ENCODE measurements at regions not wholly inside any gene's neighbourhood (a gene's known extent, or its start where the extent isn't known, plus 50 kb on each side); places are given as distances from the start of the nearest gene placed in this dataset.

DNA sequence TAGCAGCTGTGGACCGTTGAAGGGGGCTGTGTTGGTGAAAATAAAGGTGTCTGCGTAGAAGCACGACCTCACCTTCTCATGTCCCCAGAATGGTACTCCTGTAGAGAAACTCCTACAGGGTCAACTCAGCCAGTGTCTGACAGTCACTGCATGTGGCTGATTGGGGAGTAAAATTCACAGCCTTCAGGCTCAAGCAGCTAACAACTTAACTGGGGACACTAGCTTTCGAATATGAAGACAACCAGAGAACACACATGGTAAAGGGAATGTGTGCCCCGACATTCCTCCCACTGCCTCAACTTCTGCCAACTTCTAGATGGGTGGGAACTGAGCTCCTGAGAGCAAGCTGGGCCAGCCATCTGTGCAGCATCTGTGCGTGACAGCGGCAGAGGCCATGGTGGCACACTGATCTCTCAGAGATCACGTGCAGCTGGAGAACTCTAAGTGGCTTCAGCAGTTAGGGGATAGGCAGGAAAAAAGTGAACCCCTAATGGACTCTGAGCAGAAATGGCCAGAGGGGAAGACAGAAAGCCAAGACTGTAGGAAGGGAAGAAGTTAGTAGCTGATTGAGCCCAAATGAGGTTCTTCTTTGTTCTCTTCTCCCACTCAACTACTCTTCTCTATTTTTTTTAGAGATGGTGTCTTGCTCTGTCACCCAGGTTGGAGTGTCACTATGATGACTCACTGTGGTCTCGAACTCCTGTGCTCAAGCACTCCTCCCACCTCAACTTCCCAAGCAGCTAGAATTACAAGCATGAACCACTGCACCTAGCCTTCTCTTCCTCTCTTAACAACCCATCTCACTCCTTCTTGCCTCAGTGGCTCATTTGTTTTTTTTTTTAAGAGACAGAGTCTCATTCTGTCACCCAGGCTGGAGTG is 280.8 kb downstream of the ZEB1 start:
- Histone ChIP-seq H3K79me2 (ENCODE audit: control insufficient read depth, insufficient read depth, low read length) (no peaks in the 10 kb centered on the region), H3K9ac (ENCODE audit: control insufficient read depth, extremely low read depth, insufficient read depth, low read length) (no peak overlapping the region), H3K27ac (ENCODE audit: control insufficient read depth, insufficient read depth, low read length) (no peak overlapping the region), H3K27me3 (ENCODE audit: control insufficient read depth, extremely low read depth, insufficient read depth, low read length) (peaks cover 3% of the 10 kb centered on the region), H3K4me1 (ENCODE audit: control insufficient read depth, extremely low read depth, insufficient read depth, low read length) (peaks cover 10% of the 10 kb centered on the region), H4K20me1 (ENCODE audit: control insufficient read depth, extremely low read depth, insufficient read depth, low read length) (peaks cover 3% of the 10 kb centered on the region), H3K9me1 (ENCODE audit: control insufficient read depth, extremely low read depth, insufficient read depth, low read length) (peaks cover 3% of the 10 kb centered on the region), H3K4me2 (ENCODE audit: control insufficient read depth, extremely low read depth, insufficient read depth, low read depth, low read length) (no peak overlapping the region), H2AFZ (ENCODE audit: control insufficient read depth, low read length) (no peak overlapping the region), H3K36me3 (ENCODE audit: control insufficient read depth in 2 of 2, extremely low read depth in 1 of 2, insufficient read depth in 2 of 2, low read length in 2 of 2) (no peaks in the 10 kb centered on the region), H3K9me3 (ENCODE audit: control insufficient read depth, low read depth, low read length) (no peaks in the 10 kb centered on the region), H3K4me3 (ENCODE audit: control insufficient read depth in 2 of 3, extremely low read depth in 1 of 3, insufficient read depth in 2 of 3, low read depth in 1 of 3, low read length in 3 of 3) (no peak overlapping the region)
- dilution Hi-C loops (cut with MboI; ENCODE audit: extremely low pct_ligation_motif_present, low sequenced_read_pairs), result no loop called here
- DNase-seq (ENCODE audit: low read depth, low spot score) (no peak), FAIRE-seq (no peak)
- TF ChIP-seq EZH2 (IDR thresholded peaks at IDR 0.05; ENCODE audit: low read length), result no peak
- TF ChIP-seq, protein P1, sequence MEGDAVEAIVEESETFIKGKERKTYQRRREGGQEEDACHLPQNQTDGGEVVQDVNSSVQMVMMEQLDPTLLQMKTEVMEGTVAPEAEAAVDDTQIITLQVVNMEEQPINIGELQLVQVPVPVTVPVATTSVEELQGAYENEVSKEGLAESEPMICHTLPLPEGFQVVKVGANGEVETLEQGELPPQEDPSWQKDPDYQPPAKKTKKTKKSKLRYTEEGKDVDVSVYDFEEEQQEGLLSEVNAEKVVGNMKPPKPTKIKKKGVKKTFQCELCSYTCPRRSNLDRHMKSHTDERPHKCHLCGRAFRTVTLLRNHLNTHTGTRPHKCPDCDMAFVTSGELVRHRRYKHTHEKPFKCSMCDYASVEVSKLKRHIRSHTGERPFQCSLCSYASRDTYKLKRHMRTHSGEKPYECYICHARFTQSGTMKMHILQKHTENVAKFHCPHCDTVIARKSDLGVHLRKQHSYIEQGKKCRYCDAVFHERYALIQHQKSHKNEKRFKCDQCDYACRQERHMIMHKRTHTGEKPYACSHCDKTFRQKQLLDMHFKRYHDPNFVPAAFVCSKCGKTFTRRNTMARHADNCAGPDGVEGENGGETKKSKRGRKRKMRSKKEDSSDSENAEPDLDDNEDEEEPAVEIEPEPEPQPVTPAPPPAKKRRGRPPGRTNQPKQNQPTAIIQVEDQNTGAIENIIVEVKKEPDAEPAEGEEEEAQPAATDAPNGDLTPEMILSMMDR (optimal IDR thresholded peaks at IDR 0.05 in 1 of 3, IDR thresholded peaks at IDR 0.05 in 1 of 3, conservative IDR thresholded peaks at IDR 0.05 in 1 of 3; ENCODE audit: extremely low read depth in 1 of 3, insufficient read depth in 2 of 3, low read length in 3 of 3), result no peak

DNA sequence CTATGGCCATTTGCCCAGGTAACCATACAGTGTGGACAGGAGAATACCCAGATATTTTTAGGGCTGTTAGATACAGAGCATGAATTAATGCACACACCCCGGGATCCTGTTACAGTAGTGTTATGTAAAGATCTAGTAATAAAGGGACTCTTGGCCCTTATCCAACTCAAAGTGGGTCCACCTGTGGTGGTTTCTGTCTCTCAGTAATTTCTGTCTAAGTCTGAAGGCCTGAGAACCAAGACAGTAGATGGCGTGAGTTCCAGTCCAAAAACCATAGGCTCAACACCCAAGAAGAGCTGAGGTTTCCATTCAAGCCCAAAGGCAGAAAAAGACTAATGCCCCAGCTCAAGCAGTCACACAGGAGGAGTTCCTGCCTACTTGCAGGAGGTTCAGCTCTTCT is 277.7 kb downstream of the ZEB1 start:
- no peak overlapping the region for H2AFZ ChIP-seq (ENCODE audit: control insufficient read depth, low read length)
- H3K79me2 ChIP-seq (ENCODE audit: control insufficient read depth, insufficient read depth, low read length), result no peaks in the 10 kb centered on the region
- TF ChIP-seq, protein P1 (optimal IDR thresholded peaks at IDR 0.05 in 1 of 3, IDR thresholded peaks at IDR 0.05 in 1 of 3, conservative IDR thresholded peaks at IDR 0.05 in 1 of 3; ENCODE audit: extremely low read depth in 1 of 3, insufficient read depth in 2 of 3, low read length in 3 of 3), result no peak
- TF ChIP-seq EZH2 (IDR thresholded peaks at IDR 0.05; ENCODE audit: low read length), result no peak
- no peak for DNase-seq (ENCODE audit: low read depth, low spot score)
- no peak overlapping the region for H3K27ac ChIP-seq (ENCODE audit: control insufficient read depth, insufficient read depth, low read length)
- H4K20me1 ChIP-seq (ENCODE audit: control insufficient read depth, extremely low read depth, insufficient read depth, low read length), result peaks cover 3% of the 10 kb centered on the region
- dilution Hi-C loops (cut with MboI; ENCODE audit: extremely low pct_ligation_motif_present, low sequenced_read_pairs), result no loop called here
- H3K9me3 ChIP-seq (ENCODE audit: control insufficient read depth, low read depth, low read length), result no peaks in the 10 kb centered on the region
- no peak overlapping the region for H3K4me2 ChIP-seq (ENCODE audit: control insufficient read depth, extremely low read depth, insufficient read depth, low read depth, low read length)
- no peak for FAIRE-seq
- no peak overlapping the region for H3K9ac ChIP-seq (ENCODE audit: control insufficient read depth, extremely low read depth, insufficient read depth, low read length)
- H3K9me1 ChIP-seq (ENCODE audit: control insufficient read depth, extremely low read depth, insufficient read depth, low read length), result no peaks in the 10 kb centered on the region
- no peak overlapping the region for H3K4me3 ChIP-seq (ENCODE audit: control insufficient read depth in 2 of 3, extremely low read depth in 1 of 3, insufficient read depth in 2 of 3, low read depth in 1 of 3, low read length in 3 of 3)
- no peaks in the 10 kb centered on the region for H3K4me1 ChIP-seq (ENCODE audit: control insufficient read depth, extremely low read depth, insufficient read depth, low read length)
- no peaks in the 10 kb centered on the region for H3K36me3 ChIP-seq (ENCODE audit: control insufficient read depth in 2 of 2, extremely low read depth in 1 of 2, insufficient read depth in 2 of 2, low read length in 2 of 2)
- H3K27me3 ChIP-seq (ENCODE audit: control insufficient read depth, extremely low read depth, insufficient read depth, low read length), result peaks cover 3% of the 10 kb centered on the region
